ENCODE measurements at regions not wholly inside any gene's neighbourhood (a gene's known extent, or its start where the extent isn't known, plus 50 kb on each side); places are given as distances from the start of the nearest gene placed in this dataset.

DNA sequence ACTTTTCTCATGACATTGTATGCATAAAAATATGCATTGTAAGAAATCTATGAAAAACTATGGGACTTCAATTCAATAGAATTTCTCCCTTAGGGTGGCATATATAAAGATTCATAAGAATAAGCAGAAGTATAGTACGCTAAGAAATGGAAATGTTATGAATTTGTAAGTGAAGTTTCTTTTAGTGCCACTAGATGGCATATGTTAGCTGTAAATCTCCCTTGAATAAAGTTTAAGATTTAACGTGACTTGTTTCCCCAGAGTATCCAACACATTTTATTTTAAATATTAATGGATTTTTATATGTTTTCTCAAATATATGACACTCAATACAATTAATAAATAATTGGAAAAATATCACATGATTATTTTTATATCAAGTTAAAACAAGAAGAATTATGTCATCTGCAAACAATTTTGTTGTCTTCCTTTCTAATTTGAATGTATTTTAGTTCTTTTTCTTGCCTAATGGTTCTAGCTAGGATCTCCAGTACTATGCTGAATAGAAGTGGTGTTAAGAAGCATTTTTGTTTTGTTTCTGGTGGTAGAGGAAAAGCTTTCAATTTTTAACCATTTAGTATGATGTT is 287.2 kb downstream of the HGF start:
- Histone ChIP-seq H4K8ac (ENCODE audit: extremely low read depth, insufficient read depth, low read length) (no peak overlapping the region), H3K23ac (ENCODE audit: insufficient read length) (no peak overlapping the region), H3K9ac (replicated peaks in 1 of 4; ENCODE audit: extremely low read depth in 1 of 4, low read depth in 3 of 4, low read length in 3 of 4) (no peak overlapping the region), H3K4me1 (replicated peaks in 1 of 4; ENCODE audit: control insufficient read depth in 3 of 4, insufficient read depth in 4 of 4, low read length in 3 of 4) (0 out of 7 replicates have a peak, but pooled peaks cover 0 to 4% (median 0%) of the 10 kb centered on the region in 4 experiments), H3K56ac (replicated peaks; ENCODE audit: insufficient read length, low read depth, low read length) (no peak overlapping the region), H3K18ac (ENCODE audit: extremely low read depth, low read length) (no peak overlapping the region), H3K4ac (replicated peaks; ENCODE audit: insufficient read length, low read depth, low read length) (no peak overlapping the region), H2AK5ac (ENCODE audit: low read depth, low read length) (no peak overlapping the region), H2BK120ac (replicated peaks; ENCODE audit: low read depth, low read length) (no peak overlapping the region), H3K14ac (ENCODE audit: insufficient read length) (no peak overlapping the region), H4K91ac (replicated peaks; ENCODE audit: insufficient read length, low read length) (no peak overlapping the region), H3K23me2 (ENCODE audit: low read depth, low read length) (no peaks in the 10 kb centered on the region), H2BK5ac (ENCODE audit: low read depth, low read length) (no peak overlapping the region), H2AFZ (ENCODE audit: low read length) (no peak overlapping the region), H3K4me3 (ENCODE audit: extremely low read depth in 1 of 4, insufficient read depth in 2 of 4, low read depth in 3 of 4, low read length in 4 of 4) (no peak overlapping the region), H2BK15ac (ENCODE audit: low read length) (no peak overlapping the region), H2BK12ac (ENCODE audit: low read depth, low read length) (no peak overlapping the region), H3K79me1 (ENCODE audit: low read depth, low read length) (no peaks in the 10 kb centered on the region), H4K20me1 (replicated peaks in 1 of 2; ENCODE audit: control insufficient read depth in 1 of 2, insufficient read depth in 2 of 2, low read length in 2 of 2) (no peaks in the 10 kb centered on the region), H3K79me2 (ENCODE audit: control insufficient read depth in 1 of 2, insufficient read depth in 2 of 2, low read length in 2 of 2) (no peaks in the 10 kb centered on the region), H3K4me2 (ENCODE audit: insufficient read depth in 1 of 2, low read depth in 2 of 2, low read length in 2 of 2) (no peak overlapping the region), H3K36me3 (ENCODE audit: control insufficient read depth in 2 of 4, insufficient read depth in 4 of 4, low read length in 3 of 4) (no peaks in the 10 kb centered on the region), H3K27me3 (replicated peaks in 1 of 4; ENCODE audit: control insufficient read depth in 3 of 4, extremely low read depth in 1 of 4, insufficient read depth in 3 of 4, low read length in 3 of 4) (no peaks in the 10 kb centered on the region), H3K27ac (ENCODE audit: low read depth, low read length) (no peak overlapping the region), H3K9me3 (ENCODE audit: insufficient read depth in 2 of 2, low read depth in 1 of 2, low read length in 1 of 2) (peaks cover 0 to 3% of the 10 kb centered on the region in 2 experiments; a peak in 1 of 4 replicates), H4K5ac (ENCODE audit: insufficient read length, low read depth, low read length) (no peak overlapping the region), H2BK20ac (ENCODE audit: low read length) (no peak overlapping the region)
- 34% methylated on average over 2 of the region's 2 CpGs; no CpG with 5 or more reads in 1 of the 2 experiments for WGBS, 2 experiments (ENCODE audit: extremely low coverage in 1 of 2, insufficient coverage in 1 of 2, insufficient read length in 1 of 2, insufficient replicate concordance in 2 of 2, low coverage in 1 of 2, low lambda C conversion rate in 2 of 2, missing lambda C conversion rate in 1 of 2)
- CTCF ChIA-PET (ENCODE audit: partially characterized antibody): interaction anchor here (0.6 to 6.8 kb wide), 25 partner anchors 9 to 1195 kb away, joined by 3 to 46 read pairs (median 4); no protein-coding TSS in a partner anchor
- TF ChIP-seq KDM1A (IDR thresholded peaks at IDR 0.05; ENCODE audit: borderline replicate concordance, low read length): no peak
- no peak for TF ChIP-seq PHF8 (conservative IDR thresholded peaks at IDR 0.05; ENCODE audit: low read depth, low read length)
- TF ChIP-seq, protein P1, sequence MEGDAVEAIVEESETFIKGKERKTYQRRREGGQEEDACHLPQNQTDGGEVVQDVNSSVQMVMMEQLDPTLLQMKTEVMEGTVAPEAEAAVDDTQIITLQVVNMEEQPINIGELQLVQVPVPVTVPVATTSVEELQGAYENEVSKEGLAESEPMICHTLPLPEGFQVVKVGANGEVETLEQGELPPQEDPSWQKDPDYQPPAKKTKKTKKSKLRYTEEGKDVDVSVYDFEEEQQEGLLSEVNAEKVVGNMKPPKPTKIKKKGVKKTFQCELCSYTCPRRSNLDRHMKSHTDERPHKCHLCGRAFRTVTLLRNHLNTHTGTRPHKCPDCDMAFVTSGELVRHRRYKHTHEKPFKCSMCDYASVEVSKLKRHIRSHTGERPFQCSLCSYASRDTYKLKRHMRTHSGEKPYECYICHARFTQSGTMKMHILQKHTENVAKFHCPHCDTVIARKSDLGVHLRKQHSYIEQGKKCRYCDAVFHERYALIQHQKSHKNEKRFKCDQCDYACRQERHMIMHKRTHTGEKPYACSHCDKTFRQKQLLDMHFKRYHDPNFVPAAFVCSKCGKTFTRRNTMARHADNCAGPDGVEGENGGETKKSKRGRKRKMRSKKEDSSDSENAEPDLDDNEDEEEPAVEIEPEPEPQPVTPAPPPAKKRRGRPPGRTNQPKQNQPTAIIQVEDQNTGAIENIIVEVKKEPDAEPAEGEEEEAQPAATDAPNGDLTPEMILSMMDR (IDR thresholded peaks at IDR 0.05; ENCODE audit: control extremely low read depth in 1 of 3, insufficient read depth in 1 of 3, low read depth in 1 of 3, low read length in 3 of 3): peak in 1 of 3 experiments; percentile 26; a peak in 1 of 4 replicates
- no peak for TF ChIP-seq ATF3 (IDR thresholded peaks at IDR 0.05; ENCODE audit: insufficient read depth, low read depth, low read length)
- no peak for TF ChIP-seq JUN (IDR thresholded peaks at IDR 0.05; ENCODE audit: low read depth, low read length)
- peak in 1 of 2 experiments; percentile 63 for TF ChIP-seq RAD21 (IDR thresholded peaks at IDR 0.05 in 1 of 2, conservative IDR thresholded peaks at IDR 0.05 in 1 of 2; ENCODE audit: low read depth in 2 of 2, low read length in 2 of 2)
- FAIRE-seq (no peak), DNase-seq (ENCODE audit: low read depth in 1 of 2, low spot score in 2 of 2) (no peak)
- POLR2A ChIA-PET (ENCODE audit: partially characterized antibody): no interaction called here
